HG02870 (cell line): ENCODE measurements at regions not wholly inside any gene's neighbourhood (a gene's known extent, or its start where the extent isn't known, plus 50 kb on each side); places are given as distances from the start of the nearest gene placed in this dataset.

Source experiments
- ATAC-seq: cut with Tn5 transposase; IDR thresholded peaks from one replicate; pipeline ENCODE4 v1.9.1; 2021; ENCODE audit warnings: mild to moderate bottlenecking, moderate library complexity; ENCODE audit not compliant: unreplicated experiment

DNA sequence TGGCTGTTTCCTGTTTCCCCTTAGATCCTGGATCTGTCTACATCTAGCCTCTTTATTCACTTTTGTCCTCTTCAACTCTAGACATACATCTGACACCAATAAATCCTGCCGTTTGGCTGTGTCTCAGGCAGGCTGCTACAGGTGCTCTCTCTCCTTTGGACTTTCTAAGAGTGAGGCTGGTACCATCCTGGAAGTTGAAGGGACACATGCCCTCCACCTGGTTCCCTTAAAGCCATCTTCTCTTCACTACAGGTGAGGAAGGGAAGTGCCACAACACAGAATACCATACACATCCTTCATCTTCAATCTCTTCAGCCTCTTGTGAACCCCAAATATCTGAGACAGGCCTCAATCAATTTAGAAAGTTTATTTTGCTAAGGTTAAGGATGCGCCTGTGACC is 137.9 kb downstream of the BACH1 start:
- no peak for ATAC-seq

DNA sequence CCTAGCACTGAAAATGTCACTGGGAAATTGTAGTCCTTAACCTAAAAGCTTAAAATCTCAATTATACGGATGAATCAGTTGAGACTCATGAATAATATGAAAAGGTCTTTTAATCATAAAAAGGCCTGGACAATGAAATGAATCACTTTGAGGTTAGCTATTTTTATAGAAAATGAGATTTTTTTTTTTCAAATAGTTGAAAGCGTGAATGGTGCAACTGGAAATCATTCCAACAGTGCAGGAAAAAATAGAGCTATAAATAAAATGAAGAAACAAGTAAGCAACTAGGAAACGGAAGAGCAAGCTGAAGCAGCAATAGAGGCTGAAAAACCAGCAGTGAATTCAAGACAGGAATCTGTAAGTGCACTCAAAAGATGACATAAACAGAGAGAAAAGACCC is 142.9 kb downstream of the BACH1 start:
- no peak for ATAC-seq

DNA sequence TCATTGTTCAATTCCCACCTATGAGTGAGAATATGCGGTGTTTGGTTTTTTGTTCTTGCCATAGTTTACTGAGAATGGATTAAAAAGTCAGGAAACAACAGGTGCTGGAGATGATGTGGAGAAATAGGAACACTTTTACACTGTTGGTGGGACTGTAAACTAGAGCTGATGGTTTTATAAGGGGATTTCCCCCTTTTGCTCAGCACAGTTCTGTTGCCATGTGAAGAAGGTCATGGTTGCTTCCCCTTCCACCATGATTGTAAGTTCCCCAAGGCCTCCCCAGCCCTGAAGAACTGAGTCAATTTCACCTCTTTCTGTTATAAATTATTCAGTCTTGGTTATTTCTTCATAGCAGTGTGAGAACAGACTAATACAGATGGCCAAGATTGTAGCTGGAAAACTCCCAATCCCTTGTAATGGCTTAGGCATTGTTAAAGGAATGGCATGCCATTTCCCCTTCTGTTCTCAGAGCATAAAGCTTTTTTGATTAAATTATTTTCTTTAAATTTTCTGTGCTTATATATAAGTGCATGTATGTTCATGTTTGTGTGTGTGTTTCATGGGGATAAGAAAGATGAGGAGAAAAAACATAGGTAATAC is 144.8 kb downstream of the BACH1 start:
- ATAC-seq: no peak

DNA sequence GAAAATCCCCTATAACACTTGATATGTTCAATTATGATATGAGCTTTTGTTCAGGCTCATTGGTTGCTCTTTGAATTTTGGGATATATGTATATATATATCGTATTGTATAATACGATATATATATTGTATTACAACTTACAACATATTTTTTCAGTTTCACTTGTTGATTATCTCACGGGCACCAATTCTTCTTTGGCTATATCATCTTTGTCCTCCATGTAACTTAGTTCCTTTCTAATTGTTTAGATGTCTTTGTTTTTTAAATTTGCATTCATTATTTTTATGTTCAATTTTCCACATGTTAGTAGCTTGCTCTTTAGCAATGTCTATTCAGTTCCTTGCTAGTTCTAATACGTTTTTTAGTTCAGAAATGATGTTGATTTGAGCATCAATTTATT is 150.0 kb downstream of the BACH1 start:
- no peak for ATAC-seq

DNA sequence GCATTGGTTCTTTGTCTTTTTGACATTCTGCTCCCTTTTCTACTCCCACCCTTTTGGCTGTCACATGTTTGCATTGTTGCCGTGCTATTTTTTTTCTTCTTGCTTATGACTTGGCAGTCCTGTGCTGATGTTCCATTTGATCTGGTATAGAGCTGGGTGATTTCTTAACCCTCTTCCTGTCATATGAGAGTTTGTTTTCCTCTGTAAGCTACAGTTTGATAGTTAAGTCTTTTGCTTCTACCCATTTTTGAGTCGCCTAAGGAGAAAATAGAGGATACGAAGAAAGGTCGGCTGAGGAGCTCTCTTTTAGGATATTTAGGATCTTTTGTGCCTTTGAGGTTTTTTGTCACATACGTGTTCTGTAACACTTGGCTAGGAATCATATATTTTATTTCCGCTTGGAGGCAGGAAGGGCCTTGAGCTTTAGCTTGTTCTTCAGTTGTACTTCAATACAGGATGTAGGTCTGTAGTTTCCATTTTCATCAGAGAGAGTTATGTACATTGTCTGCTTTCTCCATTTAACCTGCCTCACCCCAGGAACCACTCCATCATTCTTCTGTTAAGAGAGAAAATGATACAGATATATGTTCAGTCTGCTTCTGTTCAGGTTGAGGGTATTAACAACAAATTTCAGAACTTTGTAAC is 150.7 kb downstream of the BACH1 start:
- no peak for ATAC-seq

DNA sequence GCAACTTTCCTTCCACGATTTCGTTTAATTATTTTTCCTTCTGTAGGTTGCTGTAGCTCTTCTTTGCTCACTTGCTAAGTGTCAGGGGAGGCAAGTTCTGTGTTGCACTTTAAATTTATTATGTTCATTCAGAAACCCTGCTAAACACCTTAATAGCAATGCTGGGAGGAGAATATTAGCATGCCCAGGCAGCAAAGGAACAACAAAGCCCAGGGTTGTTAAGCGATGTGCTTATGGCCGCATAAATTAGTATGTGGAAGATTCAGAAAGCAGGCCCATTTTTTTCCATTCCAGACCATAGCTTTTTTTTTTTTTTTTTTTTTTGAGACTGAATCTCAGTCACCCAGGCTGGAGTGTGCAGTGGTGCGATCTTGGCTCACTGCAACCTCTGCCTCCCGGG is 151.3 kb downstream of the BACH1 start:
- ATAC-seq: no peak

DNA sequence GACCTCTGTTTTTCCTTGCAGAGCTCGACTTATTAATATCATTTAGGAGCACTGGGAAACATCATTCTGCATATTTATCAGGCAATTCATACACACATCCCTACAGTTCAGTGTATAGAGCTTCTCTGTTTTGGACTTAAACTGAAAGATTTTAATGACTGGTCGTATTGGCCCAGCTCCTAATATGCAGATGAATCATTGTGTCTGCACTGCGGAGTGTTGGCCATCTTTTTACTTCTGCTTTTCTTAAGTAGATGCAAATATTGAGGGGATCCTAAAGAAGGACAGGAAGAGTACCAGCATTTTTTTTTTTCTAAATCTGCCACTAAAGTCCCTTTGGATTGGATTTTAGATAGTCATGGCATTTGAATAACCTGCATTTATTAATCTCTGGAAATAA is 154.8 kb downstream of the BACH1 start:
- peak; percentile 83 for ATAC-seq

DNA sequence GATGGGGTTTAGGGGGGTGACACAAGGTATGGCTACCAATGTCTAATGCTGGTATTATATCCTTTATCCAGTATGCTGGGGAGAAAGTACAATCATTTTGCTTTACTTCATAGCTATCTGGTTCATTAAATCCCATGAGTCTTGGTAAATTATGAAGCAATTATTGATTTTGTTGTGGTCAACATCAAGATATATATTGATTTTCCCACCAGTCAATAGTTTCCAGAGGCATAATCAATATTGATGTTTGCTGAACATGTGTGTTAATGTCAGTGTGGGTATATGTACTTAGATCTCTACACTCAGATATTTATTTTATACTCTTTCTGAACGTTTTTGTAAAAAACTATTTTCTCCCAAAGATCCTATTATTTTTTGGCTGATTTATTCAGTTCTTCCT is 155.5 kb downstream of the BACH1 start:
- ATAC-seq: no peak

DNA sequence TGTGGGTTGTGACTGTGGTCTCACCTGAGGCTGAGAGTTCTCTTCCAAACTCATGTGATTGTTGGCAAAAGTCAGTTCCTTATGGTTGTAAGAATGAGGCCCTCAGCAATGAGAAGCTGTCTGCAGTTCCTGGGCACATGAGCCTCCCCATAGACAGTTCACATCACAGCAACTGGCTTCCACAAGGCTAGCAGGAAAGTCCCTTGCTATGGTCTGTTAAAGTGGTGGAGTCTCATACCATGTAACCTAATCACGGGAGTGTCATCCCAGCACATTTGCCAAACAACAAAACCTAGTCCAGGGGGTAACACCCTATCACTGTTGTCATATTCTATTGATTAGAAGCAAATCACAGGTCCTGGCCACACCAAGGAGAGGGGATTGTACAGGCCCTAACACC is 163.8 kb downstream of the BACH1 start:
- no peak for ATAC-seq

DNA sequence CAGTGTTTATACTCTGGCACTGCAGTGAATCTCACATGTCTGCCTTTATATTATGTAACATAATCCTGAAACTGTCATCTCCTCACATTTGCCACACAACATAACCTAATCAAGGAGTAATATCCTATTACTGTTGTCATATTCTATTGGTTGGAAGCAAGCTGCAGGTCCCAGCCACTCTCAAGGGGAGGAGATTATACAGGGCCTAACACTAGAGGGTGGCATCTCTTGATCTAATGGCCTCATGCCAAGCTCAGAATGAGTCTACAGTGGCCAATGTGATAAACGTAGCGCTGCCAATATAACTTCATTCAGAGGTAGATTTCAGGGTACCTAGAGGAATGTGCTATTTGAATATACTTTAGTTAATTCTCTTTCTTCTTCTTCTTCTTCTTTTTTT is 166.8 kb downstream of the BACH1 start:
- no peak for ATAC-seq

DNA sequence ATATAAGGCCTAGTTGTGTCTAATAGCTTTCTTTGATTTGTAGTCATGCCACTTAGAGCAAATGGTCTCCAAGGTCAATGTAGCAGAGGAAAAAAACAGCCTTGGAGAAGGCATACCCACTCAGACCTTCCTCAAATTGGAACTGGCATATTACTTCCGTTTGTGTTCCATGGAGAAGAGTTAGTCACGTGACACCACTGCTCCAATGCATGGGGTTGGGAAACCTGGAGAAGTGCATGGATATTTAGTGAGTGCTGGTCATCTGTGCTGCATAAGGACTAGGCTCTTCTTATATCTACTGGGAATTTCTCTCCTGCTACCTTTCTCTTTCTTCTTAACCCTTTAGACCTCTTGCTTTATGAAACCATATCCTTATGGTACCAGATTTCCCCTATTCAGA is 167.8 kb downstream of the BACH1 start:
- ATAC-seq: no peak

DNA sequence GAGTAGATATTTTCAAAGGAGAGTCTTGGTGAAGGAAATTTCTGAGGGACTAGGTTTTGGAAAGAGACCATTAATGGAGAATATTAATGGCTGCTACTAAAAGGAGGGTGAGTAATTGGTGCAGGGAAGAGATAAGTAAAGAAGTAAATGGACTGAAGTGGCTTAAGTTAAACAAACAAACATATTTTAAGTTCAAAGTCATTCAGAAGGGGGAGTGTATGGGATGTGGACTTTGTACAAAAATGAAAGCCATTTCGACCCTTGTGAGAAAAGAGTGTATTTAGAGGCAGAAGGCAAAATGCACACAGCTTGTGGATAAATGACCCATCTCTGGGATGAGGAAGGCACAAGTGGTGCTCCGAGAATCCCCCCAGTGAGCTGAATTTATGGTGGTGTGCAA is 171.7 kb downstream of the BACH1 start:
- ATAC-seq: no peak

DNA sequence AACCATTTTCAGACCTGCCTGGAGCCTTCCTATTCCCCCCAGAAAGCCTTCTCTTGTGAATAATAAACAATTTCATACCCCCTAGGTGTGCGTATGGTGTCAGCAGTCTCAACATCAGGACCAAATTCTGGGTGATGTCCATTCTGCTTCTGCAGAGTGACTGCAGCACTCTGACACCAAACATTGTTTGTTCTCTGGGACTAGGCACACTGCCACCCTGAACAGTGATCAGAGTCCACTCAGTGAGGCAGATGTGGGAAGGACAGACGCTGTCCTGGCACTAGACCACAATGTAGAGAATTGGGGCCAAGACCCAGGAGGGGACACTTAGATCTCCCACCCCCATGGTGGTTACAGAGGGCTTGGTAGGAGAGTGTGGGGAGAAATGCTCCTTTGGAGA is 175.1 kb downstream of the BACH1 start:
- no peak for ATAC-seq

DNA sequence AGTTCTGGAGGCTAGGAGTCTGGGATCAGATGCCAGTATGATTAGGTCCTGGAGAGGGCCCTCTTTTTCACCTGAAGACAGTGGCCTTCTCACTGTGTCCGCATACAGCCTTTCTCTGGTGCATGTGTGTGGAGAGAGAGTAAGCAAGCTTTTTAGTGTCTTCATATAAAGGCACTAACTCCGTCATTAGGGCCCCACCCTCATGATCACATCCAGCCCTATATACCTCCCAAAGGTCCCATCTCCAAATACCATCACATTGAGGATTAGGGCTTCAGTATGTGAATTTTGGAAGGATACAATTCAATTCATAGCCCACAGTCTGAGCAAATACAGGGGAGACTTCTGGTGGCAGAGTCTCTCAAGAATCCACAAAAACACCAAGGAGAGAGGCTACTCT is 176.6 kb downstream of the BACH1 start:
- ATAC-seq: no peak

DNA sequence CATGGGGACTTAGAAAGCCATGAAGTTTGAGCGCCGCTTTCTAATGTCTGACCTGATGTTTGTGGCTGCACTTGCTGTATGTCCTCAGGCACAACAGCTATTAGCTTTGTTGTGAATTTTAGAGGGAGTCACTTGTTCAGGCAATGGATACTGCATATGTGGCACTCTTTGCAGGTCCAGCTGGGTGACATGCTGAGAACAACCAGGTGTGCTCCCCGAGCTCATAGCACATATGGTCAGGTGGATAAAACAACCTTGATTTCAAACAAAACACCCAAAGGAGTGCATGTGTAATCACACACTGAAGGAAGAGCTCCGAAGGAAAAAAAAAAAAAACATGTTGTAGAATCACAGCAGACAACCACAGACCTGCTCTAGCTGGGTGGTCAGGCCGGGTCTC is 178.6 kb downstream of the BACH1 start:
- ATAC-seq: no peak

DNA sequence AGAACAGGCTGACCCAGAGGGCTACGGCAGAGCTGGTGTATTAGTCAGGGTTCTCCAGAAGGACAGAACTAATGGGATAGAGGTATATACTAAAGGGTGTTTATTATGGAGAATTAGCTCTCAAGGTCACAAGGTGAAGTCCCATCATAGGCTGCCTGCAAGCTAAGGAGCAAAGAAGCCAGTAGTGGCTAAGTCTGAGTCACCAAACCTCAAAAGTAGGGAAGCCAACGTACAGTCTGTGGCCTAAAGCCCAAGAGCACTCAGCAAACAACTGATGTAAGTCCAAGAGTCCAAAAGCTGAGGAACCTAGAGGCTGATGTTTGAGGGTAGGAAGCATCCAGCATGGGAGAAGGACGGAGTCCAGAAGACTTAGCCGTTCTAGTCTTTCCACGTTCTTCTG is 179.2 kb downstream of the BACH1 start:
- no peak for ATAC-seq

DNA sequence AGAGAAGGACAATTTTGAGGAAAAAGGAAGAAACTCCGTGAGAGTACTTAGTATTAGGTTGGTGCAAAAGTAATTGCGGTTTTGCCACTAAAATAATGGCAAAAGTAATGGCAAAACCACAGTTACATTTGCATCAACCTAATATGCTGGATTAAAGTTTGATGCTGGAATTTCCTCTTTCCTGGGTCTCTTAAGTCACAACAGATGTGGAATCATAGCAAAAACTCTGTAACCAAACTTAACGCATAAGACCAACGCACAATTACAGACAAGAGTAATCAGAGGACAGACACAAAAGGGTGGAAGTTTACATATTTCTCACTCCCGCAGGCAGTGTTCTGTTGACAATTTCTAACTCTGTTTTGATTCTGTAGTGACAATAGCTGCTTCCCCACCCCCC is 182.4 kb downstream of the BACH1 start:
- ATAC-seq: no peak

DNA sequence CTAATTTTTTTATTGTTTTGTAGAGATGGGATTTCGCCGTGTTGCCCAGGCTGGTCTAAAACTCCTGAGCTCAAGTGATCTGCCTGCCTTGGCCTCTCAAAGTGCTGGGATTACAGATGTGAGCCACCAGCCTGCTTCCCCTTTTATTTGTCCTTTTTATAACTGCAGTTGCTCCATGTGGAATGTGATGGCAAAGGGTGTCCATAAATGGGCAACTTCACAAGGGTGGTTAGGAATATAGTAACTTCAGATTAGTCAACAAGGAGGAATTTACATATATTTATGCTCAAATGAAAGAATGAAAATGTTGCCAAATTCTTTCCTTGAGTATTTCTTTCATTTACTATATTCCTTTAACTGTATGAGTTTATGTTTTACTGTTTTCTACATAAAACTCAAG is 182.9 kb downstream of the BACH1 start:
- no peak for ATAC-seq

DNA sequence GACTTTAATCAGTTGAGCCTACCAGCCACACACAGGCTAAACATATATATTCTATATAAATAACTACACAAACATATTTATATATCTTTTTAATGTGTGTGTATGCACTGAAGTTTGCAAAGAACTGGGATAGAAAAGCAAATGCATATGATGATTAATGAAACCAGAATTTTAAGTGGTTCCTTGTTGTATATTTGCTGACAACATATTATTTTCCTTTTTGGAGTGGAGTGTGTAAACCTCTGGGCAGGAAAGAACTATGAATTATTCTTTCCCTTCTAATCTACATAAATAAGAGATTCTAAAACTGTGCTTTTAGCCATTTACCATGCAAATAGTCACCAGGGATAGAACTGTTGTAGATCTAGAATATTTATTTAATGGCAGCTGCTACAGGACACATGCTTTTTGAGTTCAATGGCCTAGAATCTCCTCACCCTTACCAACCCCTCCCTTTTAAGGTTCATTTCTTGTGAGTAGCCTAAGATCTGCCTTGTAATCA is 187.6 kb downstream of the BACH1 start:
- no peak for ATAC-seq
